Epithelial cell of proximal tubule (primary cell): ENCODE measurements at regions not wholly inside any gene's neighbourhood (a gene's known extent, or its start where the extent isn't known, plus 50 kb on each side); places are given as distances from the start of the nearest gene placed in this dataset.
"Not testable (repeated sequence)": the region's sequence is repeated elsewhere in the genome, so short reads cannot be mapped to it uniquely, and the experiment has no call there.

Source experiments
- DNase-seq: peaks from one replicate; pipeline ENCODE4 v3.0.0-alpha.2; 2011; ENCODE audit warnings: low read depth
- H3K4me3 ChIP-seq: 2 replicates; pipeline ENCODE4 v1.5.1; 2011; ENCODE audit warnings: low read depth, mild to moderate bottlenecking, low read length
- TF ChIP-seq, protein P1 (sequence below): conservative IDR thresholded peaks from 2 replicates; pipeline ENCODE4 v1.5.1; 2012; ENCODE audit warnings: low read depth, mild to moderate bottlenecking, low read length

DNA sequence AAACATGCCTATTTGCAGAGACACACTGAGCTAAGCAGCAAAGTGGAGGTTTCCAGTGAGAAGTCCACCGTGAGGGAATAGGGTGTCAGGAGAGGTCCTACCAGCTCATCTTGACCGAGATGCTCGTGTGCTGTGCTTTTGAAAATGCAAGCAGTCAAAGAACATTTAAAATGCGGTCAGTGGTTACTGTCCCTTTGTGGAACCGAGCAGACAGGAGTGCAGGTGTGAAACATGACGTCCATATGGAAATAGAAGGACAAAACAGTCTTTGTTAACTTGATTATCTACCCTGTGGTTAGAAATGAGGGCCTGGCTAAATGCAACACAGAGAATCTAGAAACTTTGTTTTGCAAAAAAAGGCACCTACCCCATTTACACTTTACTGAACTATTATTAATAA lies 473.3 kb downstream of the SPATA31A6 start:
- not testable (repeated sequence) for H3K4me3 ChIP-seq, DNase-seq

DNA sequence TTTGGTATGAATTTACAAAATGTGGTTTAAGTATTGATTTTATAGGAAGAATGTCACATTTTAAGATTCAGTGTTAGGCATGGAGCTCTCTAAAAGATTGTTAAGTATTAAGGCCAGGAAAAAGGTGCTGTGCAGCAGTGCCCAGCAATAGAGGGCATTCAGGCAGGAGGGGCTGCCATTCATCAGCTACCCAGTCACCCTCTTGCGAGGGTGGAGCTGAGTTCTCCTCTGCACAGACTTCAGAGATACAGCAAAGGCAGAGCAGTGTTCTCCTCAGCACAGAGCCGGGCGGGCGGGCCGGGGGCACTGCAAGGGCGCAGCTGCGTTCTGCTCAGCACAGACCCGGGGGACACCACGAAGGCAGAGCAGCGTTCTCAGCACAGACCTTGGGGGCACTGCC lies 474.0 kb downstream of the SPATA31A6 start:
- not testable (repeated sequence) for H3K4me3 ChIP-seq, DNase-seq

DNA sequence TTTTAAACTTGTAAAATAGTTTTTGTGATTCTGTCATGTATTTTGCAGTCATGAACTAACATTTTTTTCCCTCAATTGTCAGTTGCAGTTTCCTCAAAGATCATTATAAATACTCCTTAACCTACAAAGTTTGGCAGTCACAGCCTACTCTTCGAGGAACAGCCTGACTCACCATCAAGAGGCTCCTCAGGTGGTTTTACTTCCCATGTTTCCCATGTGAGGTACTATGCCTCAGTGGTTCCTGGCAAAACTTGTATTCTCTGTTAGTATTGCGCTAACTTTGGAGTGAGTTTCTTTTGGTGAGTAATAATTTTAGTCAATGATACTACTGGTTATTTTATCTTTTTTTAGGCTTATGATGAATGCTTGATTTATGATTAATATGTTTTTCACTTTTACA lies 513.7 kb downstream of the SPATA31A6 start:
- H3K4me3 ChIP-seq, DNase-seq: not testable (repeated sequence)

DNA sequence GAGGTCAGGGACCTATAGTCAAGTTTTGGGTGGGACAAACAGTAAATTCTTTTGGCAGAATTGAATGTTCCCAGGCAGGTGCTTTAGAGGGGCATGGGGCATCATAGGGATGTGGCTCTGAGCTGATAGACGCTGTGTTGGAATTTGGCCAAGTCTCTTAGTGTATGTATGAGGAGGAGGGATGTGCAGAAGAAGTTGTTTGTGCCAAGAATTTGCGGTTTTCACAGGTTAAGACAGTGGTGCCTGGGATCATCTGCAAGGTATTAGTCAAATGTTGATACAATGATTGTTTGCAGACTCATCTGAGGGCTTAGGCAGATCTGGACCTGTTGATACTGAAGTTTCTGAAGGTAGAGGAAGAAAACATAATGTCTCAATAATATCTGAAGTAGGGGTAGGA lies 519.4 kb downstream of the SPATA31A6 start:
- not testable (repeated sequence) for DNase-seq, H3K4me3 ChIP-seq

DNA sequence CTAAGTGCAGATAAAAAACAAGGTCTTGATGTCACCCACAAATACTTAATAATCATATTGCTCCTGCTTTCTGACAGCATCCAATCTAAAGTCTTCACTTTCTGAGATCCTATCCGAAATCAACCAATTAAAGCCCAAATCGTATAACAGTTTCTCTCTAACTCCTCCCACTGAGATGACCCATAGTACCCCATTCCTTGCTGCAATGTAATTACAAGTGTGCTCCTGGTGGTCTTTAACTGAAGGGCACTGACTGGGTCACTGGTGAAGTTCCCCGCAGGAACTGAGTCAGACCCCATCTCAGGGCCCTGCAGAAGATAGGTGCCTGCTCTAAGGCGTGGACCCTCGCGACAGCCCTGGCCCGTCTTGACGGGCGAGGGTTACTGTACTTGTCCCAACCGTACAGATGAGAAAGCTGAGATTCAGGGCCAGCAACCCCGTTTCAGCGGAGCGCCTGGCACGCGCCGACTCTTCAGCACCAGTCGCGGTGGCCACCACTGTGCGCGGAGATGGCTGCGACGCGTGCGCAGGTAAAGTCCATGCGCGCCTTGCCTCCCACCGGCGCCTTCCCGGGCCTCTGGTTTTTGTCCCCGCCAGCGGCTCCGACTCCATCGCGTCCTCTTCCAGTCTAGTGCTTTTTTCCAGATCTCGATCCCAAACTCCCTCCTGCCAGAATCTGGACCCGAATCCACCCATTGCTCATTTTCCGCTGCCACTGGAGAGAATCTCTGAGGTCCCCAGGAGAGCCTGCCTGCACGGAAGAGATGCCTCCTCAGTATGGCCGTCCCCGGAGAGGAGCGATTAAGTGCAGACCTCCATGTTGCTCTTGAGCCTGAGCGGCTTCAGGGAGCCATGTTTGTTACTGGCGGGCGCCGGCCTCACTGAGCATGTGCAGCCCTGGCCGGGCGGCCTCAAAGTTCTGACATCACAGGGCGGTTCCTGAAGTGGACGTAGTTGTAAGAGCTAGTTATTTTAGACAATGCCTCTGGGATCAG lies 541.7 kb downstream of the SPATA31A6 start:
- not testable (repeated sequence) for H3K4me3 ChIP-seq, DNase-seq

DNA sequence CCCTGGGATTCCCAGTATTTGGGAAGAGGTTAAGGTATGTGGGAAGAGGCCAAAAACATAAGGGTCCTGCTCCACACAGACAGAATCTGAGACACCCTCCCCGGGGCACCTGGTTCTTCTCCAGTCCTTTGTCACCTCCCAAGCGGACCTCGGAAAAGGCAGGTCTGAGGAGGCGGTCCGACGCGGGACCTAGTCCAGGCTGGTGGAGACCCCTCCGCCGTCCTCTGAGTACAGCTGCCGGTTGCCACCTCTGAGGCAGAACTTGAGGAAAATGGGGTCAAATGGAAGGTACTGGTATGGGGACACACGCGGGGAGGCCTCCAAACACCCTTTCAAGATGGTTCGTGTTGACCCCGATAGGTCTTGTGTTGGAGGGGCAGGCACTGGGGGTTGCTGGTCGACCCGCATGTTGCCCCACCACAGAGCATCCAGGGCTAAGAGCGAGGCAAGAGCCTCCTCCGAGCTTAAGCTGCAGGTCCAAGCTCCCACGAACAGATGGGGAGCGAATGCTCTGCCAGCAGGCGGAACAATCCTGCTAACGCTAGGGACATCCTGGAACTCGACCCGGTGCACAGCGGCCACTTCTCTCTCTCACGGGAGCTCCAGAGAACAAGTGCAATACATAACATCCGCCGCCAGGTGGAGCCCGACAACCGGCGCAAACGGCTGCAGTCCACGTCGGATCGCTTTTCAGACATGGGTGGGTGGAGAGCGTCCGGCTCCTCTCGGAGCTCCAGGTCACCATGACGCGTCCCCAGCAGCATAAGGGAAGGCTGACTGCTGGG lies 559.8 kb downstream of the SPATA31A6 start:
- DNase-seq = peak; percentile 23
- TF ChIP-seq, protein P1, sequence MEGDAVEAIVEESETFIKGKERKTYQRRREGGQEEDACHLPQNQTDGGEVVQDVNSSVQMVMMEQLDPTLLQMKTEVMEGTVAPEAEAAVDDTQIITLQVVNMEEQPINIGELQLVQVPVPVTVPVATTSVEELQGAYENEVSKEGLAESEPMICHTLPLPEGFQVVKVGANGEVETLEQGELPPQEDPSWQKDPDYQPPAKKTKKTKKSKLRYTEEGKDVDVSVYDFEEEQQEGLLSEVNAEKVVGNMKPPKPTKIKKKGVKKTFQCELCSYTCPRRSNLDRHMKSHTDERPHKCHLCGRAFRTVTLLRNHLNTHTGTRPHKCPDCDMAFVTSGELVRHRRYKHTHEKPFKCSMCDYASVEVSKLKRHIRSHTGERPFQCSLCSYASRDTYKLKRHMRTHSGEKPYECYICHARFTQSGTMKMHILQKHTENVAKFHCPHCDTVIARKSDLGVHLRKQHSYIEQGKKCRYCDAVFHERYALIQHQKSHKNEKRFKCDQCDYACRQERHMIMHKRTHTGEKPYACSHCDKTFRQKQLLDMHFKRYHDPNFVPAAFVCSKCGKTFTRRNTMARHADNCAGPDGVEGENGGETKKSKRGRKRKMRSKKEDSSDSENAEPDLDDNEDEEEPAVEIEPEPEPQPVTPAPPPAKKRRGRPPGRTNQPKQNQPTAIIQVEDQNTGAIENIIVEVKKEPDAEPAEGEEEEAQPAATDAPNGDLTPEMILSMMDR = peak; percentile 85
- peak overlapping the region; percentile 38 for H3K4me3 ChIP-seq

DNA sequence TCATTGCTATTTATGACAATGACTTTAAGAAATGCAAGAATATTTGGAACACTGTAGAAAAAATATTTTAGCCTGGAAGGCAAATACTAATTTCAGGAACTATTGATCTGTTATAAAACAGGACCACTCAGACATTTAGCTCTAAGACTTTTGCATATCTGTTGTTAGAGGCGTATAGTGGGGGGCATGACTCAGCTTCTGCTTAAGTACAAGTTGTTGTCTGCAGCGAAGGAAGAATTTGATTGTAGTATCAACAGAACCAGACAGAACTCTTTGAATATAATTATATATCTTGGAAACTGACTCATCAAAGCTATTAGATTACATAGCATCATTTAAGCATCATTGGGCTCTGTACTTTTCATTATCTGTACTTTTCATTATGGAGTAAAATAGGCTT lies 573.8 kb downstream of the SPATA31A6 start:
- H3K4me3 ChIP-seq, DNase-seq: not testable (repeated sequence)

DNA sequence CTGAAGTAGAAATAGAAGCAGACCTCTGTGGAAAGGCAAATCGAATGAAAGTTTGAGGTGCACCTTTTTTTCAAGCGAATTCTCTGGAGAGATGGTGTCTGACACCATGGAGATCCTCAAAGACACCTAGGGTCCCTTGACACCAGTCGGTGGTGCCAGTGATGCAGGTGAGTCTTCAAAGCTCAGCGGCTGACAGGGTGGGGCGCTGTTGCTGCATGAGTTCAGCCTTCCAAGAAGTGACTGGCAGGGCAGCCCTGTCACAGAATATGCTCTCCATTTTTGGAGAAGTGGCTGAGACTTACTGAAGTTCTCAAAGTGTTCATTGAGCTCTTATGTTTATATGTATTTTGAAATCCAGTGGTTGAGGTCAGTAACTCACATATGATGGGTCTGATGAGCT lies 575.9 kb downstream of the SPATA31A6 start:
- DNase-seq, H3K4me3 ChIP-seq: not testable (repeated sequence)

DNA sequence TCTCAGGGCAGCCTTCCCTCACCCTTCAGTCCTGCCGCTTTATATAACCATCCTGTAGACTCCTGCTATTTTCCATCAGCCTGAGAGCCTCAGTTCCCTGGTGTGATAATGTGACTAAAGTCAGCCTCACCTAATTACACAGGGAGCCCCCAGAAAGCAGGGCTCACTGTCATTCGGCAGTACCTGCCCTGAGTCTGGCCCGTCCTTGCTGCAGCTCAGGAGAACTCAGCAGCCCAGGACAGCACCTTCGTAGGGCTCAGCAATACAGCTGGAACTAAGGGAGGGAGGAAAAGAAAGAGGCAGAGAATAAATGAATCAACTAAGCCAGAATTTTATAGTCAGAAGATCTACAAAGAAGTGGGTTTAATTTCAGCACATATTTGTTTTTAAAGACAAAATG lies 598.7 kb downstream of the SPATA31A6 start:
- H3K4me3 ChIP-seq, DNase-seq: not testable (repeated sequence)

DNA sequence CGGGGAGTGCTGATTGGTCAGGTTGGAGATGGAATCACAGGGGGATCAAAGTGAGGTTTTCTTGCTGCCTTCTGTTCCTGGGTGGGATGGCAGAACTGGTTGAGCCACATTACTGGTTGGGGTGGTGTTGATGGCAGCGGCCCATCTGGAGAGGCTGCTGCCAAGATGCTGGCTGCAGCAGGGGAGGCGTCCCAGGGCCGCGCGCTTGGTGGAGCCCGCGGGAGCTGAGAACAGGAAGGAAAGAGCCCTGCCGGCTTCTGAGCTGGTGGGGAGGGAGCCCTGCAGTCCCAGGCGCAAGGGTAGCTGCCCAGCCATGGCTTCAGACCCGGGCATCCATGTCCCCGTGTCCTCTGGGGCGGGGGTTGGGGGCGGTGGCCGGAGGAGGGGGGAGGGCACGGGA lies 609.3 kb downstream of the SPATA31A6 start:
- DNase-seq, H3K4me3 ChIP-seq: not testable (repeated sequence)

DNA sequence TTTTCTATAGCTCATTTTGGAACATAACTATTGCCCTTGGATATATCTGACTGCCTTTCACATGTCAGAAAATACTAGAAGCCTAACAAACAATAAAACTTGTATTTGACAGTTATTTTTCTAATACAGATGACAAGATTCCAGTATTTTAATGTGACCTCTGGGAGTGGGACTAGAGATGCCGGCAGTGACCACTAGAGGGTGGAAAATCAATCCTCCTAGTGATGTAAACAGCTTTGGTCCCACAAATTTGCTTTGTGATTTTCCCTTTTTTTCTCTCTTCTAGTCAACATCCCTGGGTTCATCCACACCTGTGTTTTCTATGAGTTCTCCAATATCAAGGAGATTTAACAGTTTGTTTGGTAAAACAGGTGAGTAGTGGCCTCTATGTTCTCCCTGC lies 615.1 kb downstream of the SPATA31A6 start:
- DNase-seq, H3K4me3 ChIP-seq: not testable (repeated sequence)
- TF ChIP-seq, protein P1 = peak; percentile 38

DNA sequence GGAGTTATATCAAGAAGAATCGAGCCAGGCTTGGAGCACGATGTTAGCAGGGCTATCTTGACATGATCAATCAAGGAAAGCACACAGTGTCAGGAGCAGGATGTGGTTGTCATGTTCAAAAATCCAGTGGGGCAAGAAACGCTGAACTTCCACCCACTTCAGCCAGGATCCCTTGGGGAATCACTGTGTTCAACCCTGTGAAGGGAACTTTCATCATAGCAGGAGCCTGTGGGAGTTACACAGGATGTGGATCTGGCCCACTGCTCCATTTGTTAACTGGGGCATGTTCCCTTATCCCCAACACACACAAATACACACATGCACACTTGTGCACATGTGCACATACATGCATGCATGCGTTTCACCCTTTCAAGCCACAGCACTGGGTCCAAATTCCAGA lies 619.3 kb downstream of the SPATA31A6 start:
- DNase-seq, H3K4me3 ChIP-seq: not testable (repeated sequence)
